SKM-1 (cell line): ENCODE measurements at regions not wholly inside any gene's neighbourhood (a gene's known extent, or its start where the extent isn't known, plus 50 kb on each side); places are given as distances from the start of the nearest gene placed in this dataset.
"Not testable (repeated sequence)": the region's sequence is repeated elsewhere in the genome, so short reads cannot be mapped to it uniquely, and the experiment has no call there.

Experiments
- DNase-seq: peaks from one replicate; lab custom pipeline; 2025; ENCODE audit not compliant: unreplicated experiment; lab: John Stamatoyannopoulos, UW

GRCh38 chr5:166712447-166713185 lies 1578.8 kb upstream of the WWC1 start:
- DNase-seq, result no peak

- no peak for DNase-seq
Measured at GRCh38 chr5:166713295-166713694, 1578.2 kb upstream of the WWC1 start.

- no peak for DNase-seq
Measured at GRCh38 chr5:166716856-166717492, 1574.5 kb upstream of the WWC1 start.

GRCh38 chr5:166719991-166720390 lies 1571.5 kb upstream of the WWC1 start:
- DNase-seq, result no peak

- DNase-seq, result no peak
Measured at GRCh38 chr5:166722939-166723338, 1568.5 kb upstream of the WWC1 start.

GRCh38 chr5:166724284-166724683 lies 1567.2 kb upstream of the WWC1 start:
- no peak for DNase-seq

GRCh38 chr5:166725593-166725992 lies 1565.9 kb upstream of the WWC1 start:
- no peak for DNase-seq

GRCh38 chr5:166726406-166726805 lies 1565.0 kb upstream of the WWC1 start:
- no peak for DNase-seq

GRCh38 chr5:166742951-166743350 lies 1548.5 kb upstream of the WWC1 start:
- not testable (repeated sequence) for DNase-seq

- DNase-seq, result no peak
Measured at GRCh38 chr5:166746506-166746905, 1544.9 kb upstream of the WWC1 start.

- no peak for DNase-seq
Measured at GRCh38 chr5:166750376-166750775, 1541.1 kb upstream of the WWC1 start.

- DNase-seq, result no peak
Measured at GRCh38 chr5:166758151-166758550, 1533.3 kb upstream of the WWC1 start.

- DNase-seq, result no peak
Measured at GRCh38 chr5:166767858-166768257, 1523.6 kb upstream of the WWC1 start.

- no peak for DNase-seq
Measured at GRCh38 chr5:166768536-166768935, 1522.9 kb upstream of the WWC1 start.

- DNase-seq, result no peak
Measured at GRCh38 chr5:166772770-166773169, 1518.7 kb upstream of the WWC1 start.

GRCh38 chr5:166781737-166782136 lies 1509.7 kb upstream of the WWC1 start:
- DNase-seq, result no peak

- no peak for DNase-seq
Measured at GRCh38 chr5:166784545-166785078, 1506.8 kb upstream of the WWC1 start.

GRCh38 chr5:166786178-166786577 lies 1505.3 kb upstream of the WWC1 start:
- no peak for DNase-seq

GRCh38 chr5:166786889-166787288 lies 1504.6 kb upstream of the WWC1 start:
- DNase-seq, result no peak

GRCh38 chr5:166788050-166788449 lies 1503.4 kb upstream of the WWC1 start:
- DNase-seq, result no peak

- DNase-seq, result no peak
Measured at GRCh38 chr5:166795756-166796155, 1495.7 kb upstream of the WWC1 start.

- DNase-seq, result no peak
Measured at GRCh38 chr5:166803058-166803457, 1488.4 kb upstream of the WWC1 start.
